ENCODE measurements at regions not wholly inside any gene's neighbourhood (a gene's known extent, or its start where the extent isn't known, plus 50 kb on each side); places are given as distances from the start of the nearest gene placed in this dataset.
"Not testable (repeated sequence)": the region's sequence is repeated elsewhere in the genome, so short reads cannot be mapped to it uniquely, and the experiment has no call there.

DNA sequence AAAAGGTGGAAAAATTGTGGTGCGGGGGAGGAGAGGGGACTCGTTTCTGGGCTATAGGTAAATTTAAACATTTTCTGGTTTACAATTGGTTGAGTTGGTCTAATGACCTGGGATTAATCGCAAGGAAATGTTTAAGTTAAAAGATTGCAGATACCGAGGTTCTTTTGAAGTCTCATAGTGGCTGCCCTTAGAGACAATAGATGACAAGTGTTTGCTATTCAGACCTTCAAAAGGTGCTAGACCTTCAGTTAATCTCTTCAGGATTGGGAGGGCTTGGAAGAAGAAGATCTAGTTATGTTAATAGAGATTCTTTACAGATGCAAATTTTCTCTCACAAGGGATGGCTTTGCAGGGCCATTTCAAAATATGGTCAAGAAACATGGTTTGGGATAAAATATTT is 2286.1 kb upstream of the AGA start:
- peaks cover 14% of the 10 kb centered on the region for H3K4me1 Mint-ChIP-seq (ENCODE audit: low read depth)
- no peaks in the 10 kb centered on the region for H3K27me3 Mint-ChIP-seq
- no peak for DNase-seq (ENCODE audit: low spot score, unreplicated experiment)
- H3K9me3 Mint-ChIP-seq (ENCODE audit: low read depth): peaks cover 7% of the 10 kb centered on the region
- no peak overlapping the region for H3K27ac Mint-ChIP-seq
- H3K36me3 Mint-ChIP-seq (ENCODE audit: insufficient read depth): no peaks in the 10 kb centered on the region
- TF ChIP-seq, protein P1, sequence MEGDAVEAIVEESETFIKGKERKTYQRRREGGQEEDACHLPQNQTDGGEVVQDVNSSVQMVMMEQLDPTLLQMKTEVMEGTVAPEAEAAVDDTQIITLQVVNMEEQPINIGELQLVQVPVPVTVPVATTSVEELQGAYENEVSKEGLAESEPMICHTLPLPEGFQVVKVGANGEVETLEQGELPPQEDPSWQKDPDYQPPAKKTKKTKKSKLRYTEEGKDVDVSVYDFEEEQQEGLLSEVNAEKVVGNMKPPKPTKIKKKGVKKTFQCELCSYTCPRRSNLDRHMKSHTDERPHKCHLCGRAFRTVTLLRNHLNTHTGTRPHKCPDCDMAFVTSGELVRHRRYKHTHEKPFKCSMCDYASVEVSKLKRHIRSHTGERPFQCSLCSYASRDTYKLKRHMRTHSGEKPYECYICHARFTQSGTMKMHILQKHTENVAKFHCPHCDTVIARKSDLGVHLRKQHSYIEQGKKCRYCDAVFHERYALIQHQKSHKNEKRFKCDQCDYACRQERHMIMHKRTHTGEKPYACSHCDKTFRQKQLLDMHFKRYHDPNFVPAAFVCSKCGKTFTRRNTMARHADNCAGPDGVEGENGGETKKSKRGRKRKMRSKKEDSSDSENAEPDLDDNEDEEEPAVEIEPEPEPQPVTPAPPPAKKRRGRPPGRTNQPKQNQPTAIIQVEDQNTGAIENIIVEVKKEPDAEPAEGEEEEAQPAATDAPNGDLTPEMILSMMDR (IDR thresholded peaks at IDR 0.05; ENCODE audit: unreplicated experiment): no peak
- H3K4me3 Mint-ChIP-seq (ENCODE audit: low read depth): no peak overlapping the region

DNA sequence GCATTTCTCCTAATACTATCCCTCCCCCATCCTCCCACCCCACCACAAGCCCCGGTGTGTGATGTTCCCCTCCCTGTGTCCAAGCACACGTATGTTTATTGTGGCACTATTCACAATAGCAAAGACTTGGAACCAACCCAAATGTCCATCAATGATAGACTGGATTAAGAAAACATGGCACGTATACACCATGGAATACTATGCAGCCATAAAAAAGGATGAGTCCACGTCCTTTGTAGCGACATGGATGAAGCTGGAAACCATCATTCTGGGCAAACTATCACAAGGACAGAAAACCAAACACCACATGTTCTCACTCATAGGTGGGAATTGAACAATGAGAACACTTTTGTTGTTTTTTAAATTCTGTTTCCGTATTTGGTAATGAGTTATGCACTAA is 2294.6 kb upstream of the AGA start:
- not testable (repeated sequence) for H3K9me3 Mint-ChIP-seq (ENCODE audit: low read depth)

DNA sequence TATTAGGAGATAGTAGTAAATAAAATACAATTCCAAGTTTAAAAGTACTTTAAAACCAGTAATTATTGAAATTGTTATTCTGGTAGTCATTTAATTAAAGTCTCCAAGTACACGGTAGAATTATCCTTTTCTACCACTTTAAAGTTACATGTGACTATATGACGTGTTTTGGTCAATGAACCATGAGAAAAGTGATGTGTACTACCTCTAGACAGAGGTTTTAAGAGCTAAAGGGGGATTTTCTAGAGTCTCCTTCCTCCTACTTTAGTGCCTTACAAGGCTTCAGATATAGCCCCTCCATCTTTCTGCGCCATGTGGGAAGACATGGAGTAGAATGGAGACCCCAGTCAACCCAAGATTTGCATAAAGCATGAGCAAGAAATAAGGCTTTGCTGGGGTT is 2296.6 kb upstream of the AGA start:
- no peaks in the 10 kb centered on the region for H3K4me1 Mint-ChIP-seq (ENCODE audit: low read depth)
- TF ChIP-seq, protein P1 (IDR thresholded peaks at IDR 0.05; ENCODE audit: unreplicated experiment): no peak

More for the DNA sequence above, 2294.6 kb upstream of the AGA start:
- not testable (repeated sequence) for H3K36me3 Mint-ChIP-seq (ENCODE audit: insufficient read depth); H3K27me3 Mint-ChIP-seq; H3K27ac Mint-ChIP-seq; DNase-seq (ENCODE audit: low spot score, unreplicated experiment); H3K4me1 Mint-ChIP-seq (ENCODE audit: low read depth); H3K4me3 Mint-ChIP-seq (ENCODE audit: low read depth)

DNA sequence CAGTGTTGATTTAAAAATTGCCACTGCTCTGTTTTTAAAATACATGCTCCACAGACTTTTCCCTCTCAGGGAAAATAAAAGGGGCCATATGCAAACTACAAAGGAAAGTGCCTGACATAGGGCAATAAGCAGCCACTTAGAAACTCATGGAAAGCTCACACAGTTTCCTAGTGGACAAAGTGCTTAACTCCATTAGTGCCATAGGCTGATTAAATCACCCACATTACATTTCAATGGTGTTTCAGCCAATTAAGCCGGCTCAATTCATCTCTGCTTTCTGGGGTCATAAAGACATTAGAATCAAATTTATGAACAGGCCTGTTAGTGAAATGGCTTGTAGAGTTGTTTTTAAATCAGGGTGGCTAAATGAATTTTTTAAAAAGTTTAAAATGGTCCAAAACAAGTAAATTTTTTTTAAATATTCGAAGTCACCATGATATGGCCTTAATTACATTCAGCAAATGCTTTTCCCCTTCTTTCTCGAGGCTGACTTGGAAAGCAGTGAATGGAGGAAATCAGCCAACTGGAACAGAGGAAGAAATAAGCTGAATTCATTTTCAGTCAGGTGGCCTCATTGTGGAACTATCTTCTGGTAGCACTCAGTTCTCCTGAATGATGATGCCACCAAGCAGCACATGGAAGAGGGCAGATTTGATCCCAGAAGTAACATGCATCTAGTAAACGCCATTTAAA is 2305.1 kb upstream of the AGA start:
- DNase-seq (ENCODE audit: low spot score, unreplicated experiment): no peak
- H3K27me3 Mint-ChIP-seq: no peaks in the 10 kb centered on the region
- no peaks in the 10 kb centered on the region for H3K36me3 Mint-ChIP-seq (ENCODE audit: insufficient read depth)
- TF ChIP-seq, protein P1 (IDR thresholded peaks at IDR 0.05; ENCODE audit: unreplicated experiment): no peak
- H3K27ac Mint-ChIP-seq: no peak overlapping the region
- H3K4me1 Mint-ChIP-seq (ENCODE audit: low read depth): peaks cover 16% of the 10 kb centered on the region
- no peaks in the 10 kb centered on the region for H3K9me3 Mint-ChIP-seq (ENCODE audit: low read depth)
- H3K4me3 Mint-ChIP-seq (ENCODE audit: low read depth): no peak overlapping the region

More for the DNA sequence above, 2296.6 kb upstream of the AGA start:
- no peak overlapping the region for H3K4me3 Mint-ChIP-seq (ENCODE audit: low read depth)
- no peak for DNase-seq (ENCODE audit: low spot score, unreplicated experiment)
- no peak overlapping the region for H3K27ac Mint-ChIP-seq
- peaks cover 1% of the 10 kb centered on the region for H3K36me3 Mint-ChIP-seq (ENCODE audit: insufficient read depth)
- H3K27me3 Mint-ChIP-seq: no peaks in the 10 kb centered on the region
- no peaks in the 10 kb centered on the region for H3K9me3 Mint-ChIP-seq (ENCODE audit: low read depth)

DNA sequence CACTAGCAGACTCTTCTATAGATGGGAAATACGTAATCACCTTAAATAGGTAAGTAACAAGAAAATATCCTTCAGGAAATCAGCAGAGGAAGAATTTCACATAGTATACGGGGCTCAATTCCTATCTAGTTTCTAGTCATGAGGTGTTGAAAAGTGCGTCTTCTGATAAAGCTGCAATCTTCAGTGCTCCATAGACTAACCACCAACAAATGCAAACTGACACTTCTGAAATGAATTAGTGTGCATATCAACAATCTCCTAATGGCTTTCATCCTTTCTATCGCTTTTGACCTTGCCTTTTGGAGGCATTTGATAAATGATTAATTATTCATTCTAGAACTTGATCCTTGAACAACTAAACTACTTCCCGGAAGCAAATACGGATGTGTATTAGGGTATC is 2306.6 kb upstream of the AGA start:
- Mint-ChIP-seq H3K27me3 (no peaks in the 10 kb centered on the region), H3K36me3 (ENCODE audit: insufficient read depth) (no peaks in the 10 kb centered on the region), H3K9me3 (ENCODE audit: low read depth) (no peaks in the 10 kb centered on the region), H3K4me3 (ENCODE audit: low read depth) (no peak overlapping the region), H3K4me1 (ENCODE audit: low read depth) (peaks cover 22% of the 10 kb centered on the region), H3K27ac (no peak overlapping the region)
- TF ChIP-seq, protein P1 (IDR thresholded peaks at IDR 0.05; ENCODE audit: unreplicated experiment): no peak
- no peak for DNase-seq (ENCODE audit: low spot score, unreplicated experiment)

DNA sequence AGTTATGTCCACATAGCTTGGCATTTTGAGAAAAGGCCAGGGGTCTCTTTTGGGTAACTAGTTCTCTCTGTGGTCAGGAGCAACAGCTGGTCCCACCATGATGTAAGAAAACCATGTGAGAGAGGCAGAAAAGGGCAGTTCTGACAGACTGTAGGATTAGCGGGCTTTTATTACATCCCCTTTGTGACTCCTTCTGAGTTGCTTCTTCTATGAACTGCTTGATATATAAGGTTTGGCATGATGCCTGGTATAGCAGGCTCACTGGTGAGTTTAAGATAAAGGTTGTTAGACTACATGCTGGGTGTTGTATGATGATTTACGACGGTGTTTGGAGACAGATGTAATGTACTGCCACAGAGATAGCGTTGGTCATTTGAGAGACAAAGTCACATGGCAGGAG is 2308.1 kb upstream of the AGA start:
- Mint-ChIP-seq H3K4me1 (ENCODE audit: low read depth) (peaks cover 22% of the 10 kb centered on the region), H3K9me3 (ENCODE audit: low read depth) (no peaks in the 10 kb centered on the region), H3K36me3 (ENCODE audit: insufficient read depth) (no peaks in the 10 kb centered on the region), H3K4me3 (ENCODE audit: low read depth) (no peak overlapping the region), H3K27ac (no peak overlapping the region), H3K27me3 (no peaks in the 10 kb centered on the region)
- DNase-seq (ENCODE audit: low spot score, unreplicated experiment): no peak
- TF ChIP-seq, protein P1 (IDR thresholded peaks at IDR 0.05; ENCODE audit: unreplicated experiment): no peak
